ENCODE measurements at regions not wholly inside any gene's neighbourhood (a gene's known extent, or its start where the extent isn't known, plus 50 kb on each side); places are given as distances from the start of the nearest gene placed in this dataset.

DNA sequence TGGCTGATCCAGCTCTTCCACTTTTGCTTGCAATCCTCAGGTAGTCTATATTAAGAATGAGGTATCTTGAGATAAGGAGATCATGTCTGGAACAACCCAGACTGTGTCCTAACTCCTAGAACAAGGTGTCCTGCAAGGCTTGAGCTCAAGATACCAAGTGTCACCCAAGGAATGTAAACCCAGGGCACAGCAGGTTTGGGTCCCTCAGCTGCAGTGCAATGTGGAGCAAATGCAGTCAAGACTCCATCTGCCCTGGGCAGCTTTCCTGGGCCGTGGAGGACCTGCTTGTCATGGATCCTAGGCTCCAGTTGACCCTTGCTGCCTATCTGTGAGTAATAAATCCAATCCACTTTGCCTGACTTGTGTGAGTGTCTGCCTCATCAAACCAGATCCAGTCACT lies 166.1 kb downstream of the OTOR start:
- Histone ChIP-seq H3K4me1 (no peaks in the 10 kb centered on the region), H3K36me3 (no peaks in the 10 kb centered on the region), H3K4me3 (no peak overlapping the region), H3K27ac (no peak overlapping the region), H3K9me3 (no peaks in the 10 kb centered on the region), H3K27me3 (no peaks in the 10 kb centered on the region)
- DNase-seq (ENCODE audit: extremely low spot score in 2 of 2): no peak
- TF ChIP-seq POLR2AphosphoS5 (IDR thresholded peaks at IDR 0.05; ENCODE audit: insufficient read depth in 1 of 2, low read depth in 1 of 2) (no peak), POLR2A (IDR thresholded peaks at IDR 0.05) (no peak)
- TF ChIP-seq, protein P1, sequence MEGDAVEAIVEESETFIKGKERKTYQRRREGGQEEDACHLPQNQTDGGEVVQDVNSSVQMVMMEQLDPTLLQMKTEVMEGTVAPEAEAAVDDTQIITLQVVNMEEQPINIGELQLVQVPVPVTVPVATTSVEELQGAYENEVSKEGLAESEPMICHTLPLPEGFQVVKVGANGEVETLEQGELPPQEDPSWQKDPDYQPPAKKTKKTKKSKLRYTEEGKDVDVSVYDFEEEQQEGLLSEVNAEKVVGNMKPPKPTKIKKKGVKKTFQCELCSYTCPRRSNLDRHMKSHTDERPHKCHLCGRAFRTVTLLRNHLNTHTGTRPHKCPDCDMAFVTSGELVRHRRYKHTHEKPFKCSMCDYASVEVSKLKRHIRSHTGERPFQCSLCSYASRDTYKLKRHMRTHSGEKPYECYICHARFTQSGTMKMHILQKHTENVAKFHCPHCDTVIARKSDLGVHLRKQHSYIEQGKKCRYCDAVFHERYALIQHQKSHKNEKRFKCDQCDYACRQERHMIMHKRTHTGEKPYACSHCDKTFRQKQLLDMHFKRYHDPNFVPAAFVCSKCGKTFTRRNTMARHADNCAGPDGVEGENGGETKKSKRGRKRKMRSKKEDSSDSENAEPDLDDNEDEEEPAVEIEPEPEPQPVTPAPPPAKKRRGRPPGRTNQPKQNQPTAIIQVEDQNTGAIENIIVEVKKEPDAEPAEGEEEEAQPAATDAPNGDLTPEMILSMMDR (IDR thresholded peaks at IDR 0.05): no peak
- intact Hi-C loops (cut with DNase I): no loop called here

DNA sequence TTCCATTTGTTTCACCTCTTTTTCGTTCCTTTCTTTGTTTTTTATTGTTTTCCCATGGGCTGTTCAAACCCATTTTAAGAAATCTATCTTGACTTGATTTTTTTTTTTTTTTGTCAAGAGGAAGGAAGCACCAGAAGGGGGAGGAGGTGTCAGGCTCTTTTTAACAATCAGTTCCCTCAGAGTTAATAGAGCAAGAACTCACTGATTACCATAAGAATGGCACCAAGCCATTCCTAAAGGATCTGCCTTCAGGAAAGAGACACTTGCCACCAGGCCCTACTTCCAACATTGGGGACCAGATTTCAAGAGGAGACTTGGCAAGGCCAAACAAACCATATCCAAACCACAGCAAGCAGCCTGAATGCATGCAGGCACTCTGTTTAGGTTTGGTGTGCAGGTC lies 168.0 kb downstream of the OTOR start:
- DNase-seq (ENCODE audit: extremely low spot score in 2 of 2): no peak
- intact Hi-C loops (cut with DNase I): no loop called here

DNA sequence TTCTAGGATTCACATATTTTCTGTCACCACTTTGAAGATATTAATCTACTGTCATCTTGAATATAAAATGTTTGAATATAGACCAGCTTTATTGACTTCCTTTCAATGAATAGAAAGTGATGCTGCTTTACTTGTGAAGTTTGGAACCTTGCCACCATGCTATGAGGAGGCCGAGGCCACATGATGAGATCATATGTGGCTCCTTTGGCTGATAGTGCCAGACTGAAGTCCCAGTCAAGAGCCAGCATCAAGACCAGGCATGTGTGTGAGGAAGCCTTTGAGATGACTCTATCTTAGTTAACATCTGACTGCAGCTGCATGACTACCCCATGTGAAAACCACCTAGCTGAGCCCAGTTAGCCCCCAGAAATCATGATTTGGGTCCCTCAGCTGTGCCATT lies 169.5 kb downstream of the OTOR start:
- no peaks in the 10 kb centered on the region for H3K4me1 ChIP-seq
- H3K27me3 ChIP-seq: no peaks in the 10 kb centered on the region
- intact Hi-C loops (cut with DNase I): no loop called here
- H3K36me3 ChIP-seq: no peaks in the 10 kb centered on the region
- no peaks in the 10 kb centered on the region for H3K9me3 ChIP-seq
- TF ChIP-seq, protein P1 (IDR thresholded peaks at IDR 0.05): no peak
- TF ChIP-seq POLR2A (IDR thresholded peaks at IDR 0.05): no peak
- TF ChIP-seq POLR2AphosphoS5 (IDR thresholded peaks at IDR 0.05; ENCODE audit: insufficient read depth in 1 of 2, low read depth in 1 of 2): no peak
- DNase-seq (ENCODE audit: extremely low spot score in 2 of 2): no peak
- no peak overlapping the region for H3K4me3 ChIP-seq
- H3K27ac ChIP-seq: no peak overlapping the region

More for the DNA sequence above, 168.0 kb downstream of the OTOR start:
- Histone ChIP-seq H3K27ac (no peak overlapping the region), H3K9me3 (no peaks in the 10 kb centered on the region), H3K4me3 (no peak overlapping the region), H3K27me3 (no peaks in the 10 kb centered on the region), H3K36me3 (no peaks in the 10 kb centered on the region), H3K4me1 (no peaks in the 10 kb centered on the region)
- TF ChIP-seq POLR2AphosphoS5 (IDR thresholded peaks at IDR 0.05; ENCODE audit: insufficient read depth in 1 of 2, low read depth in 1 of 2) (no peak), POLR2A (IDR thresholded peaks at IDR 0.05) (no peak)
- TF ChIP-seq, protein P1 (IDR thresholded peaks at IDR 0.05): no peak

DNA sequence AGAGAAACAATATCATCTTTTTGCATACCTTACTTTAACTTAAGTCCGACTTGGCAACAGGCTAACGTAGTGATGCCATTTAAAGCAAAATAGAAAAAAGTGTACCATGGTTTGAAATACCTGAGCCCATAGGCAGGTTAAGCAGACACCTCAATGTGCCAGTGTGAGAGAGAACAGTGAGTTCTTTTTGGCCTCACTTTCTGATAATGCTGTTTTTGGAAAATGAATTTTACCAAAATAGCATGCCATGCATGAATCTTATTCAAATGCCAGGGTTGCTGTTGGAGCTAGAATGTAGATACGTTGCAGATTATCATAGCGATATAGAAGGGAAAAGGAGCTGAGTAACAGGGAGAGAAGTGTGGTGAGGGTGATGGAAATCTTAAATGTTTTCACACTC lies 170.2 kb downstream of the OTOR start:
- no peak overlapping the region for H3K27ac ChIP-seq
- no peaks in the 10 kb centered on the region for H3K9me3 ChIP-seq
- no peak for DNase-seq (ENCODE audit: extremely low spot score in 2 of 2)
- H3K27me3 ChIP-seq: no peaks in the 10 kb centered on the region
- H3K4me1 ChIP-seq: peaks cover 3% of the 10 kb centered on the region
- TF ChIP-seq, protein P1 (IDR thresholded peaks at IDR 0.05): no peak
- TF ChIP-seq POLR2AphosphoS5 (IDR thresholded peaks at IDR 0.05; ENCODE audit: insufficient read depth in 1 of 2, low read depth in 1 of 2): no peak
- no peak for TF ChIP-seq POLR2A (IDR thresholded peaks at IDR 0.05)
- intact Hi-C loops (cut with DNase I): no loop called here
- H3K36me3 ChIP-seq: no peaks in the 10 kb centered on the region
- H3K4me3 ChIP-seq: no peak overlapping the region

DNA sequence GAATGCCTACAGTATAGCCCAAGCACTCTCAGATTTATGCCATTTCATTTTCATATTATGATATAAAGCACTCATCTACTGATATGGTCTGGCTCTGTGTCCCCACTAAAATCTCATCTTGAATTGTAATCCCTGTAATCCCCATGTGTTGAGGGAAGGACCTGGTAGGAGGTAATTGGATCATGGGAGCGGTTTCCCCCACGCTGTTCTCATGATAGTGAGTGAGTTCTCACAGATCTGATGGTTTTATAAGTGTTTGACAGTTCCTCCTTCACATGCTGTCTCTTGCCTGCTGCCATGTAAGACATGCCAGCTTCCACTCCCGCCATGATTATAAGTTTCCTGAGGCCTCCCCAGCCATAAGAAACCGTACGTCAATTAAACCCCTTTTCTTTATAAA lies 171.7 kb downstream of the OTOR start:
- Histone ChIP-seq H3K4me1 (peaks cover 7% of the 10 kb centered on the region), H3K4me3 (no peak overlapping the region), H3K36me3 (no peaks in the 10 kb centered on the region), H3K27me3 (no peaks in the 10 kb centered on the region), H3K27ac (no peak overlapping the region), H3K9me3 (no peaks in the 10 kb centered on the region)
- TF ChIP-seq POLR2AphosphoS5 (IDR thresholded peaks at IDR 0.05; ENCODE audit: insufficient read depth in 1 of 2, low read depth in 1 of 2): no peak
- DNase-seq (ENCODE audit: extremely low spot score in 2 of 2): no peak
- intact Hi-C loops (cut with DNase I): no loop called here

DNA sequence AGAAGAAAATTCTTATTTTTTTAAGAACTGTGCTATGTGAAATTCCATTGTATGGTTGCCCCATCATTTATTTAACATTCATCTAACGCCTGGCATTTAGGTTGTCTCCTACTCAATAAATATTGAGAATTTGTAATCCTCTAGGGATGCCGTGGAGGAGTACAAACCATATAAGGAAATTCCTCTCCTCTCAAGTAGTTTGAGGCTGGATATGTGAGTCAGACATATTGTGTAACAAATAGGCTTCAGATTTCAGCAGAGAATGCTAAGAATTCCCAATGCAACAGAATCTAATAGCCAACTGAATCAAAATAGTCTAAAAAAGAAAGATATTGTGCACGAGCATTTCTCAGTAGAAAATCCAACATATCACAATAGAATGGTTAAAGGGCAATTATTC lies 174.7 kb downstream of the OTOR start:
- TF ChIP-seq POLR2AphosphoS5 (IDR thresholded peaks at IDR 0.05; ENCODE audit: insufficient read depth in 1 of 2, low read depth in 1 of 2) (no peak), POLR2A (IDR thresholded peaks at IDR 0.05) (no peak)
- TF ChIP-seq, protein P1 (IDR thresholded peaks at IDR 0.05): no peak
- no peaks in the 10 kb centered on the region for H3K9me3 ChIP-seq
- intact Hi-C loops (cut with DNase I): no loop called here
- DNase-seq (ENCODE audit: extremely low spot score in 2 of 2): no peak
- no peak overlapping the region for H3K27ac ChIP-seq
- no peaks in the 10 kb centered on the region for H3K36me3 ChIP-seq
- H3K4me1 ChIP-seq: peaks cover 7% of the 10 kb centered on the region
- no peak overlapping the region for H3K4me3 ChIP-seq
- H3K27me3 ChIP-seq: no peaks in the 10 kb centered on the region

All from vagina (tissue), 2 donors.